Activated T-cell treated with anti-CD3 and anti-CD28 coated beads for 48 hours (primary cell): ENCODE measurements at regions not wholly inside any gene's neighbourhood (a gene's known extent, or its start where the extent isn't known, plus 50 kb on each side); places are given as distances from the start of the nearest gene placed in this dataset.

Experiments
- DNase-seq: peaks from one replicate; pipeline ENCODE4 v3.0.0-alpha.2; 2020; ENCODE audit warnings: low read depth

DNA sequence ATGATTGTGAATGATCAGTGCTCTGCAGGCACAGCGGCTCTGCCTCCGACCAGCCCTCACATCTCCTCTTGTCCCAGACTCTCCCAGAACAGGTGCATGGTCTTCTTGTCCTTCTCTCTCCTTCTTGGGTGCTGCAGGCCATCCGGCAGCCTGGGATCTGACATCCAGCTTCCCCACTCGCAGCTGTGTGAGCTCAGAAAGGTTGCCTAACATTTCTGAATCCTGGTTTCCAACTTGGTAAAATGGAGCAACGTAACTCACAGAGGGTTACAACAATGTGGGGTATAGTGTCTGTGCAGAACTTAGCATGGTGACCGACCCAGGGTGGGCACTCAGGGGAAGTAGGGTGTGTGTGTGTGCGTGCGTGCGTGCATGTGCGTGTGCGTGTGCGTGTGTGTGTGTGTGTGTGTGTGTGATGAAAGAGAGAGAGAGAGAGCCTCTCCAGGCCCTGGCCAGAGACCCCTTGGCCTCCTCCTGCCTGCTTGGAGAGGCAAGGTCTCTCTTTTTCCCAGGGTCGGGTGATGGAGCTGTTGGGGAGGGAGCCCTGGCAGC is 110.1 kb downstream of the SNX5 start:
- DNase-seq, result no peak

DNA sequence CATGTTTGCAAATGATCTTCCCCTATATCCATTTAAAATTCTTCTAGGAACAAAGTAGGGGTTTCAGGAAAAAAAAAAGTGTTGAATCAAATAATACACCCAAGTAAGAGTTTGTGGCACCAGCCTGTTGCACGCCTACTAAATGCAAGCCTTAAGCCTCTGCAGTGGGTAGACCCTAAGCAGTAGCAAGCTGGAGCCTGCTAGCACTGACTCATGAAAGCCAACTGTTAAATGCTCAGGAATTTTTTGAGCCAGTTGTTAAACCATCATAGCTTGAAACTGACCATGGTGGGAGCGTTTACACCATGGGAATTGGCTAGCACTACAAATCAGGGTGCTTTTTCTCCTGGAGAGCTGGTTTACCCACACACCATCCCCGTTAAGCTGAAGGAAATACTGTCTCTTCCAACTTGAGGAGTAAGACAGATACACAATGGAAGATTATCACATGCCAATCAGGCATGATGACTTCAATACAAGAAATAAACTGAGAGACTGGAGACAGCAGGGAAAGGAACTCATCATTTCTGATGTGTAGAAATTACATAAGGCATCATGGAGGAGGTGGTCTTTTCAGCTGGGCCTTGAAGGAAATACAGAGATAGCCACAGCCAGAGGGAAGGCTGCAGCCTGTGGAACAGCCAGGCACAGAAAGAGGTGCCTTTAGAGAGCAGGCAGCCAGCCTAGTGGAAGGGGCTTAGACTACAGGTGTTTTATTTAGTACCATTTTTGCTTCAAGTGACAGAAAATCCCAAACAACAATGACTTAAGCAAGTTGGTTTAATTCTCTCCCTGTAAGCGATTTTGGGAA is 110.8 kb downstream of the SNX5 start:
- no peak for DNase-seq

DNA sequence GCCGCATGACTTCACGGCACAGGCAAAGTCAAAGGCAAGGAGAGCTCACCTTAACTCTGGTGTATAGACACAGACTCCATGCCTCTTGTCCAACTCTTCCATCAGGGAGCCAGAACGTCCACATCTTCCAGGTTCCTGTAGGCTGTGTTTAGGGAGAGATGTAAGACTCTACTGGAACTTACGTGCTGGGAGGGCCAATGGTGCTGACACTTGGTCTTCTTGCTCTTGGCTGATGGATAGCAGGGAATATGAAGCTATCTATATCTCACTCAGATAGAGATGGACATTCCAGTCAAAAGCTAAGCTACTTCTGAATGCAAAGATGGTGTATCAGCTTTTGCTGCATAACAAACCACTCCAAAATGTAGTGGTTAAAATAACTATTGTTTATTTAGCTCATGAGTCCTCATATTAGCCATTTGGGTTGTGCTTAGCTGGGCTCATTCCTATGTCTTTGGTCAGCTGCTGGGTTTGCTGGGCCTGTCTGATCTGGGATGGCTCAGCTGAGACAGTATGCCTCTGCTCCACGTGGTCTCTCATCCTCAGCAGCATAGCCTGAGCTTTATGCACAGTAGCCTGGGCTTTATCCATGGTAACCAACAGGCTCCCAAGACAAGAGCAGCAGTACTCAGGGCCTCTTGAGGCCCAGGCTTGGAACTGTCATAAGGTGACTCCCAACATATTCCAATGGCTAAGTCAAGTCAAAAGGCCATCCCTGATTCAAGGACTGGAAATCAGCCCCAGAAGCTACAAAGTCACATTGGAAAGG is 111.6 kb downstream of the SNX5 start:
- DNase-seq, result no peak

DNA sequence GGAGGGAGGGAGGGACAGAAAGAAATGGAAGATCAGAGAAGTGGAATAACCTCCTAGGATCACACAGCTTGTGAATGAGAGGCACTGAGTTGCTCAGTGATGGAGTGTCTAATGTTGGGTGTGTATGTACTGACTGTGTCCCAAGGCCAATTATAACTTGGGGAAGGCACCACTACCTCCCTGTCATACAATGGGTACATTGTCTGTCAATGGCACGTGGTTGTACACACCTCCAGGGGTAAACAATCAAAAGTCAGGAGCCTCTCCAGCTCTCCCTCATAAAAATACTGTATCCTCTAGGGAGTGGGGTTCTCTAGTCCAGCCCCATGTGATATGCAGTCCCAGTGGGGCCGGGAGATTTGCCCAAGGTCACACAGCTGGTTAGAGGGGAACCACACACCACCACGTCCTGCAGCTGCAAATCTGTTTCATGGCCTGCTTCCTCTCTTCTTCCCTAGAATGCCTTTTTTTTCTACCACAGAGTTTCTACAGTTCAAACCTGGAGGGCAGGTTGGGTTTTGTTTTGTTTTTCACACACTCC is 112.5 kb downstream of the SNX5 start:
- no peak for DNase-seq

DNA sequence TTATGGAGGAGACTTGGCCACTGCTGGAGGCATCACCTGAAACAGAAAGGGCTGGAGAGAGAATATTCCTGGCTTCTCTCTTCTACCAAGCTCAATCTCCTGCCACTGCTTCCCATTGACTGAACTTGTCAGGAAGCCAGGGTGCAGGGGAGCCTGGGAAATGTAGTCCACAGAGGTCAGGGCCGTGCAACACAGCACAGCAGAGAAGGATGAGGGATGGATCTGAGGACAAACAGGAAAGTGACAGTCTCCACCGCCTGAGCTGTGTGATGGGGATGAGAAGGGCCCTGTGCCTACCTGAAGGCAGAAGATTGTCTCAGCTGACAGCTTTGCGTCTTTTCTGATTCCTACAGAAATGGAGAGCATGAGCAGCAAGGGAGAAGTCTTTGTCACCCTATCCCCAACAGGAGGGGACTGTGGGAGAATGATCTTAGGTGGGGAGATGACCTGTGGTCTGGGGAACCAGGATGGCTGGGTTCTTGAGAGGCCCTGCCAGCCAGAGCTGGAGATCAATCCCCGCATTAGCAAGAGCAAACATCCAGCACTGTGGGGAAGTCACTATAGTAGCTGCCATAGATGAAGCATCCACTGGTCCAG is 114.2 kb downstream of the SNX5 start:
- DNase-seq, result no peak

DNA sequence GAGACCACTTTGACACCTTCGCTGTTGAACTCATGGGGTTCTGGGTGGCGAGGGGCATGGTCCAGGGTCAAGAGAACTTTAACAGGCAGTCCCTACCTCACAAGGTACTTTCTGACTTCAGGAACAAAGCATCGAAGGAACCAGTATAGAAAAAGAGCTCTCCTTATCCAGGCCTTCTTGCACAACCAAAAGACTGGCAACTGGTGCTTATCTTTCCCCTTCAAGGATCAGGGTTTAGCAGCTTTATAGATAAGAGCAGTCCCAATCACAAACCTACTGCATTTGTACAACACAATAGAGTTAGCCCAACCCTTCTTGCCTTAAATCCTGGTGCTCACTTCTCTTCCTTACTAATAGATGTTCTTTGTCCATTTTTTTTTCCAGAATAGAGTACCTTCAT is 116.3 kb downstream of the SNX5 start:
- no peak for DNase-seq

DNA sequence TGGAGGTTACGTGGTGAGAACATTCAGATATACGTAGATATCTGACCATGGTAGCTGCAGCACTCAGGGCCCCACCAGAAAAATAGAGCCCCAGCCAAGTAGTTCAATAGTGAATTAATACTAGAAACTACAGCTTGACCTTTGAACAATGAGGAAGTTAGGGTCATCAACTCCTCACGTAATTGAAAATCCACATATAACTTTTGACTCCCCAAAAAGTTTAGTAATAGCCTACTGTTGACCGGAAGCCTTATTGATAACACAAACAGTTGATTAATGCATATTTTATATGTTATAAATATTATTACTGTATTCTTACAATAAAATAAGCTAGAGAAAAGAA is 117.9 kb downstream of the SNX5 start:
- DNase-seq, result no peak

DNA sequence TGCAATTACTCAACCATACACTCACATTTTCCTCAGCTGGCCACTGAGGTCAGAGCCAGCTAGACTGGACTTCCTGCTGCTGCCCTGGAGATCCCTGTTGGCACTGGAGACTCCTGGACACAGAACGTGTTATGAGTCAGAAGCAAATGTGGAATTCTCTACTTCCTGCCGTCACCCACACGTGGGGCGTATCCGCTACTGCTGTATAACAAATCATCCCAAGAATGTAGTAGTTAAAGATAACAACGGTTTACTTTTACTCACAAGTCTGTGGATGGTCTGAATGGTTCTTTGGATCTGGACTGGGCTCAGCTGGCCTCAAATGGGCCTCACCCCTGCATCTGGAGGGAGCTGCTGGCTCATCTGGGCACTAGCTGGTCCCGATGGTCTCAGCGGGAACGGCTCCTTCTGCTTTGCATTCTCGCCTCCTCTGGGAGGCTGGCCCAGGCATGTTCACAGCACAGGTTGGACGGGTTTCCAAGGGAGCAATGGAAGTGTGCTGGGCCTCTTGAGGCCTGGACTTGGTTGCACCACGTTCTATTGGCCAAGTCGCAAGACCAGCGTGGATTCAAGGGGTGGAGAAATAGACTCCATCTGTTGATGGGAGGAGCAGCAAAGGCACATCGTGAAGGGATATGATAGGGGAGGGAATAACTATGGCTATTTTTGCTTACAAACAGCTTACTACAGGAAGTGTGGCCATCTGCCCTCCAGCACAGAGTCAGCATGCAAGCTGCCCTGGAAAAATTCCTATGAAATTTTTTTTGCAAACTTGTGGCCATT is 118.5 kb downstream of the SNX5 start:
- no peak for DNase-seq

DNA sequence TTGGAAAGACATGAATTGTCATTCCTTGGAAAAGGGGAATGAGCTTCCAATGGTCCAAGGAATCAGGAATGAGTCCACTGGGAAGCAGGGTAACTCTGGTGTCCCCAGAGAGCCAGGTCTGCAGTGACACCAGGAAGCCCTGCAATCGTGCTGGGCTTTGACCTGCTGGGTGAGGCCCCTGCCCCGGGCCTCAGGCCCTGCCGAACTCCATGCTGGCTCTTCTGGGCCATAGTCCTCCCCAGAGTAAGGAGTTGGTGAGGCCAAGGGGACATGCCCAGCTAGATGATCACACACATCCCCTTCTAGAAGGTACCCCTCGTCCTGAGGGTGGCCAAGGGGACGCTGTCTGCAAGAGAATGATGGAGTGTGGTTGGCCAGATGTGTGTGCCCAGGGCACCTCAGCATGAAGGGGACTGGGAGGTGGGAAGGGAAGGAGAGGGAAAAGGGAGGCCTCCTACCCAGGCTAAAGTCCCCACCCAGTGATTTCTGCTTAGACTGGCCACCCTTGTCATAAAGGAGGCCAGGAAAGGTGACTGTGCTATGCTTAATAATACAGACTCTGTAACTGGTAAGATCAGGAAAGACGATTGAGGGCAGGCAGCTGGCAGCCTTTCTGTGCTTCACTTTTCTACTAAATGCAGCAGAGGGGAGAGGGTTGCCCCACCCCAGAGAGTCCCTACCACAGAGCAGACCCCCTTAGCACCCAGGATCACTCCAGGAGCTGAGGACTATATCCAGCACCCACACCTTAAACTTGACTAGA is 119.3 kb downstream of the SNX5 start:
- no peak for DNase-seq

DNA sequence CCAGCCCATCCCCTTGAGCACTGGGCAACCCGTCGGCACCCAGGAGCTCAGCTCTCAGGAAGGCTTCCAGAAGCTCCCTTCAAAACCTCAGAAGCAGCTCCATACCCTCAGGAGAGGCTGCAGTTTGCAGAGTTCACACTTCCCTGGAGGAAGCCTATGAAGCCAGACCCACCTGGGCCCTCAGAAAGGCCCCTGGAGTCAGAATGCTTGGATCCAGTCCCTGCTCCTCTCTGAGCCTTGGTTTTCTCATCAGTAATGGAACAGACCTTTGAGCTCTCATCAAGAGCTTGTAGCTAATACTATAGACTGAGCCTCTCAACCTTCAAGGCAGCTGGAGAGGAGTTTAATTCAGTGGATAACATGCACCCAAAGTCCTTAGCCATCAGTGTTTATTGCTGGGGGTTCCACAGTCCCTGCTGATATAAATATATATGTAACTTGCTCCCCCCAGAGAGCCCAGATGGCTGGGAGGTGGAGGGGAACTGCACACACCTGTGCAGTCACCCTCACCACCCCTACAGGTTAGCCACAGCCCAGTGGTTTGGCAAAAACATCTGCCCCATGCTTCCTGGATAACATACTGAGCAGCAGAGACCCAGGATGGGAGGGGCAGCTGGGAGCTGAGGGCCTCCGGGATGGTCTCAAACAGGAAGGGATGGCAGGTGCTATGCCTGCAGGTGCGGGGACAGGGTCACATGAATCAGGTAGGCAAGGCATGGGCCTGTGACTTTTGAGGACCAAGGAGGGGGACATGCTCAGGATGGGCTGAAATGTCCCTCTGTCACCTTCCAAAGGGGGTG is 120.1 kb downstream of the SNX5 start:
- DNase-seq, result no peak

DNA sequence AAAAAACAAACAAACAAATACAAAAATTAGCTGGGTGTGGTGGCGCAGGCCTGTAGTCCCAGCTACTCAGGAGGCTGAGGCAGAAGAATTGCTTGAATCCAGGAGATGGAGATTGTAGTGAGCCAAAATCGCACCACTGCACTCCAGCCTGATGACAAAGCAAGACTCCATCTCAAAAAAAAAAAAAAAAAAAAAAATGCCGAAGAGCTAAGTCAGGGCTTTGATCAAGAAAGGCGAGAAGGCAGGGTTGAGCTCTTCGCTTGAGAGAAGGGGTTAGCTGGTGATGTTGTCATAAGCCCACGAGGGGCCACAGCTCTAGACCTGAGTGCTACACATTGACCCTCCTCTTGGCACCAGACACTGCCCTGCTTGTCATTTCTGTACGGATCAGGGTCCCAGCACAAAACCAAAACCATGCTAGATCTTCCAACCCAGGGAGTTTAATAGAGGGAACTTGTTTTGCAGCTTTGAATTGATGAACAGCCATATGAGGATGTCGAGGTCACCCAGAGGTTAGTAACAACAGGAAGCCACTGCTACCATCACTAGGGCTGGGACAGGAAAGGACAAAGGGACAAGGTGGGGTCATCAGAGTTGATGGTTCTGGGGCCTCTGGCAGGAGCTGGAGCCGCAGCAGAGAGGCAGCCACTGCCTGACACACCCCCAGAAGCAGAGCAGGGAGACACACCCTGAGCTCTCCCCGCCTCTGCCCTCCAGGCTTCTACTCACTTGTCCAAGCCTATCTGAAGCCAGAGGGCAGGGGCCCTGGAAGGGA is 122.7 kb downstream of the SNX5 start:
- no peak for DNase-seq

DNA sequence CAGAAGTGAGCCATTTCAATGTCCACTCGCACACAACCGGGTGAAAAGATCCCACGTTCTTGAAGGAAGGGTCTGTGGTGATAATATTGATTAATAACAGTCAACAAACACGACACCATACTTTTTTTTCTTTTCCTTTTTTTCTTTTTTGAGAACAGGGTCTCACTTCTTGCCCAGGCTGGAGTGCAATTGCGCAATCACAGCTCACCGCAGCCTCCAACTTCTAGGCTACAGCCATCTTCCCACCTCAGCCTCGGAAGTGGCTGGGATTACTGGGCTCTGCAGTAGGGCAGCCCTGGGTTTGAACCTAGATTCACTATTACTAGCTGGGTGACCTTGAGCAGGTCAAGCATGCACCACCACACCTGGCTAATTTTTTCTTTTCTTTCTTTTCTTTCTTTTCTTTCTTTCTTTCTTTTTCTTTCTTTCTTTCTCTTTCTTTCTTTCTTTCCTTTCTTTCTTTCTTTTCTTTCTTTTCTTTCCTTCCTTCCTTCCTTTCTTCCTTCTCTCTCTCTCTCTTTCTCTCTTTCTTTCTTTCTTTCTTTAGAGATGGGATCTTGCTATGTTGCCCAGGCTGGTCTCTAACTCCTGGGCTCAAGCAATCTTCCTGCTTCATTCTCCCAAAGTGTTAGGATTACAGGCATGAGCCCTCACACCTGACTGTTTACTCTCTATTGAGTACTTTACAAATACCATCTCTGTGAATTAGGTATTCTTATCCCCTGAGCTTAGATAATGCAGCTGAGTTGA is 123.9 kb downstream of the SNX5 start:
- no peak for DNase-seq

DNA sequence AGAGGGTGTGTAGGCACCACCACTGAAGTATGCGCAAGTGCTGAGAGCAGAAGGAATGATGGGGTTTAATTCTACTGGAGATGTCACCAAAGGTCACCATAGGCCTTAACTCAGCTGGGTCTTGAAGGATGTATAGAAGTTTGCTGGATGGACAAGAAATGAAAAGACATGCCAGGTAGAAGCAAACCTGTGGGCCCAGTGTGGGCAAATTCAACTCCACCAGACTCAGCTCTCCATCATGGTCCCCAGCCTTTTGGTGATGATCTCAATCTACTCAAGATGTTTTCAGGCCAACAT is 124.5 kb downstream of the SNX5 start:
- no peak for DNase-seq

DNA sequence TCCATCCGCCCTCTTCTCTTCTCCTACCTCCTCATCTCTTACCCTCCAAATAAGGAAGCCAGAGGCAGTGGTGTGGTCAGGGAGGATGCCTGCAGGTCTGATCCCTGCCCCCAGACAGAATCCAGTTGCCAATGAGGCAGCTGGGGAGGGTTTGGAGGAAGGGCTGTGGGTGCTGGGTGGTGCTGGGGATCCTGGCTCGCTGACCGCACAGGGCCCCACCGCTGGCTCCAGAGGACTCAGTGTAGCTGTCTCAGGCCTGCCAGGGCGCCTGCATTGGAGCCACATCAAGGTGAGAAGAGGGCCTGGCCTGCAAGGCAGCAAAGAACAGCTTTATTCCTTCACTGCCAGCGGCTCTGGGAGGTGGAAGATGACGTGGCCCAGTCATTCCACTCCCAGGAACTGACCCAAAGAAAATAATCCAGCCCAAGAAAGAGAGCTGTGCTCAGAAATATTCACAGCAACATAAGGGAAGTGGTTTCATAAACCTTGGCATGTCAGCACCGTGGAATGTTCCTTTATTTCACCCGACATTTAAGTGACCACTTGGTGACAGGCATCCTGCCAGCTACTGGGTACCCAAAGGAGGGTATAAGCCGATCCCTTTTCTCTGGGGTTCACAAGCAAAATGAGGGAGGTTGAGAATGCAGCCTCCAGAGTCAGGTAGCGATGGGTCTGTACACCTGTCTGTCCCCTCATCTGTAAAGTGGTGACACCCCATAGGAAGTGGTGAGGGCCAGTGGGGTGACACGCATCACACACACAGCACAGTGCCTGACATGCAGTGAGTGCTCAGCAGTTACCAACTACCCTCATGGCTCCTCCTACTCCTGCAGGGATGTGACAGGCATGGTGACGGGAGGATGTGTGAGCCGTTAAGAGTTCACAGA is 125.1 kb downstream of the SNX5 start:
- no peak for DNase-seq

DNA sequence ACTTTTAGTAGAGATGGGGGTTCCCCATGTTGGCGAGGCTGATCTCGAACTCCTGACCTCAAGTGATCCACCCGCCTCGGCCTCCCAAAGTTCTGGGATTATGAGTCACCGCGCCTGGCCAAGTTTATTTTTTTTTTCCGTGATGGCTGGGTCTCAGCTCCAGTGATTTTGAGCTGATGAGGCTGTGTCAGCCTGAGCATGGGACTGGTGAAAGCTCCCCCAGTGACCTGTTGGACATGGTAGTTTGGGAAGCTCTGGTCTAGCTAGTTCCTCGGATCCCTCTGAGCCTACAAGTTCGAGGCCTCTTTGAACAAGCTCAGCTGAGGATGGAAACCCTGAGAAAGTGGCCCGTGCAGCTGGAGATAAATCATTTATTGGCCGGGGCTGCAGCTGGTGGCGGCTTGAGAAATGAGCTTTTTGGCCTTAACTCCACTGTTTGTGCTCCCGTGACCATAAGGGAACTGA is 126.8 kb downstream of the SNX5 start:
- DNase-seq, result no peak

DNA sequence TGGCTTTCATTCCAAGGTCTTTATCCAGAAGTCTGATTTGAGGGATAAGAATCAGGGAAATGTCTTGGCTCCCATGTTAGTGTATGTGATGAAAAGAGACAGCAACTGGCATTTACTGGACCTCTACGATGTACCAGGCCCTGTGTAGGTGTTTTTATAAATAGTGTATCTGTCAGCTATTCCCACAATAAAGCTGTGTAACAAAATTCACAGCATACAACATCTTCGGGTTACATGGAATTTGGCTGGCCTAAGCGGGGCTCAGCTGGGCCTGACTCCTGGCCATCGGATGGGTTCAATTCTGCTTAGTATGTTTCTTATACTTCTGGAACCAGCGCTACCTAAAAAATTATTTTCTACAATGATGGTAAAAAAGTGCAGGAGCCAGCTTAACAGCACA is 128.2 kb downstream of the SNX5 start:
- DNase-seq, result no peak

DNA sequence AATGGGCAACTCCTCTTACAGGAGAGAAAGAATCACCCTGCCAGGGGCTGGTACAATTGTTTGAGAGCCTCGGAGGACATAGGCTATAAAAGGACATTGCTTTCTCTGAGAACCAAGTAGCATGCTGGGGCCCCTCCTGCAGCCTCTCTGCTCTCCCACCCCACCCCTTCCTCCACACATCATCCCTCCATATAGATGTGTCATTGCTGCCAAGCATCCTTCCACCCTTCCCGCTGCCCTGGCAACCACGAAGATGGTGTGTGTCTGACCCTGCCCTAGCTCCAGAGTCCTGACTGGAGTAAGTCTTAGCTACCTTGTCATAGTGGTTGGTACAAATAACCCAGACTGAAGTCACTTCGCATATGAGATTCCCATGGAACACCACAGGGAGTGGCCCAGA is 129.7 kb downstream of the SNX5 start:
- DNase-seq, result no peak

DNA sequence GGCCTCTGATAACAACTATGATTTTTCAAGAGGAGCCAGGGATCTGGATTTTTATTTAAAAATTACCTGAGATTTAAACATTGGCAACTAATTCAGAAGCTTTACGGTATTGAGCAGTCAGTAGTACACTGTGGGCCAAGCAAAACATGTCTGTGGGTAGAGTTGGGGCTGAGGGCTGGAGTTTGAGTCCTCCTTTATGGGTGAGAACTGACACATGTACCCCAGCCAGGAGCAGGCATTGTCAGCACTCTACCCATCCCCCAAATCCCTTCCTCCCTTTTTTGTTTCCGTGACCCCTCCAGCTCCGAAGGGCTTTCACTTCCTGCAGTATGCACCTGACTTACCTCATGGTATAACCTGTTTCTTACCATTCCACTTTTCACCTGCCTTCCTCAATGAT is 131.4 kb downstream of the SNX5 start:
- no peak for DNase-seq
